Naive thymus-derived CD8-positive, alpha-beta T cell (primary cell): ENCODE measurements at regions not wholly inside any gene's neighbourhood (a gene's known extent, or its start where the extent isn't known, plus 50 kb on each side); places are given as distances from the start of the nearest gene placed in this dataset.
A peak's percentile ranks its signal among the peaks of the same experiment; 100 is the strongest.

Experiments used
- ATAC-seq, 2 donors: fragments of 150-1000 bp; cut with Tn5 transposase in 1 of 2; sonication (Bioruptor Pico), chemical (Tn5 transposase) in 1 of 2; 1 replicate in 1 of 2; 2 replicates in 1 of 2; pipeline ENCODE4 v1.10.0; 2021; ENCODE audit warnings: mild to moderate bottlenecking in 2 of 2, moderate library complexity in 2 of 2
- POLR2A ChIA-PET: fragments of 350-600 bp; sonication (Branson Sonifier 250); formaldehyde crosslinking; loops from one replicate; lab custom pipeline; 2021; ENCODE audit warnings: antibody characterized with exemption; lab: Charles Lee
- DNase-seq, 10 donors: peaks; one replicate each; pipeline versions ENCODE4 v3.0.0 to v3.0.0-alpha.2; 2020 to 2022
- H3K27ac Mint-ChIP-seq, 10 donors: one replicate each; pipeline ENCODE4 v1.8.0; 2020 to 2022; ENCODE audit warnings: mild to moderate bottlenecking in 10 of 10, mixed read lengths in 10 of 10, moderate library complexity in 4 of 10, inconsistent platforms in 1 of 10
- H3K27me3 Mint-ChIP-seq, 5 donors: one replicate each; pipeline ENCODE4 v1.8.0; 2021 to 2022; ENCODE audit warnings: mixed read lengths in 5 of 5
- H3K36me3 Mint-ChIP-seq, 3 donors: one replicate each; pipeline ENCODE4 v1.8.0; 2020 to 2022; ENCODE audit warnings: mixed read lengths in 3 of 3, mild to moderate bottlenecking in 2 of 3, inconsistent platforms in 1 of 3
- H3K4me1 Mint-ChIP-seq, 4 donors: one replicate each; pipeline ENCODE4 v1.8.0; 2021 to 2022; ENCODE audit warnings: mixed read lengths in 4 of 4
- H3K4me3 Mint-ChIP-seq, 10 donors: one replicate each; pipeline ENCODE4 v1.8.0; 2020 to 2022; ENCODE audit warnings: mild to moderate bottlenecking in 10 of 10, mixed read lengths in 10 of 10, moderate library complexity in 6 of 10, inconsistent platforms in 1 of 10
- H3K9me3 Mint-ChIP-seq, 9 donors: one replicate each; pipeline ENCODE4 v1.8.0; 2020 to 2022; ENCODE audit warnings: mixed read lengths in 9 of 9, mild to moderate bottlenecking in 3 of 9, inconsistent platforms in 1 of 9, moderate library complexity in 1 of 9

DNA sequence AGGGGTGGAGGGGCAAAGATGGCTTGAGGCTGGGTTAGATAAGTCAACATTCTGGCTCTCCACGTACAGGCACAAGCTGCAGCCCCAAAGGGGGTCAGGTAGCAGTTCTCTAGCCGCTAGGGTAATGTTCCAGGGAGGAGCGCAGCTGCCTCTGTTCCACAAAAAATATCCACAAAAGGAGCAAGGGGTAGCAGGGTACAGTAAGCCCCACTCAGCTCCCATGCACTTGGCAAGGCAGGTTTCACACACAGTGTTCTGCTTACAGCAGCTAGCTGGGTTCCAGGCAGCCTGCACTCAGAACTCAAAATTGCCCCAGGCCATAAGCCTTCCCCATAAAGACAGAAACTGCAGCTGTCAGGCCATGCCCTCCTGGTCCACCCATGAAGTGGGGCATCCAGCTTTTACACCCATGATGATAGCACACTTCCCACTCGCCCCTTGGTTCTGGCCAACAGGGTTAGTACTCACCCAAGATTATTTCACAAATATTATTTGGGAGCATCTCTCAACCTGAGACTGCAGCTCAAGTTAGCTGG is 130.0 kb downstream of the CYSLTR2 start:
- H3K4me1 Mint-ChIP-seq: peaks cover 0 to 2% (median 0%) of the 10 kb centered on the region in 4 donors
- H3K27me3 Mint-ChIP-seq: peaks cover 0 to 6% (median 2%) of the 10 kb centered on the region in 5 donors
- no peak overlapping the region for H3K27ac Mint-ChIP-seq
- H3K36me3 Mint-ChIP-seq: peaks cover 0 to 18% (median 0%) of the 10 kb centered on the region in 3 donors
- H3K4me3 Mint-ChIP-seq: no peak overlapping the region
- POLR2A ChIA-PET: no interaction called here
- H3K9me3 Mint-ChIP-seq: peaks cover 7 to 44% (median 14%) of the 10 kb centered on the region in 9 donors
- DNase-seq: no peak
- ATAC-seq: no peak

DNA sequence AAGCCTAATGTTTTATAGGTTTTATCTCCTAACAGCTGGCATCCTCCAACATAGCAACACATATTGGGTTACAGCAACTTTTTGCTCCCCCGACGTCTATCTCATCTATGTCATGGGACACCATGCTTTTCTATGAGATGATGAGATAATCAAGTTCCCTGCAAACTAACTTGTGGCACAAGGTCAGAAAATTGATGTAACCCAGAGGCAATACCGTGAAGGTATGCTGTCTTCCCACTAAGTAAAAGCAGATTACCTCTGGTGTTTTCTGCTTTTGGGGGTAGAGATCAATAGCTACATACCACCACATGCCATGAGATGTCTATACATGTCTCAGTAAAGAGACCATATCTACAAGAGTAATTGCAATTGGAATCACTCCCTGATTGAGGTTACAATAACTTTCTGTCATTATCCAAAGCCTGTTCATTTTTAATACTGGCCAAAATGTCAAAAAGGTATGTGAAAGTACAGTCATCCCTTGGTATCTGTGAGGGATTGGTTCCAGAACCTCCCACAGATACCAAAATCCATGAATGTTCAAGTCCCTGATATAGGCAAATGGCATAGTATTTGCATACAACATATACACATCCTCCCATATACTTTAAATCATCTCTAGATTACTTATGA is 131.3 kb downstream of the CYSLTR2 start:
- POLR2A ChIA-PET: no interaction called here
- Mint-ChIP-seq H3K4me1 (peaks cover 0 to 2% (median 0%) of the 10 kb centered on the region in 4 donors), H3K36me3 (peaks cover 0 to 10% (median 0%) of the 10 kb centered on the region in 3 donors), H3K27ac (no peak overlapping the region), H3K4me3 (no peak overlapping the region), H3K27me3 (peaks cover 0 to 9% (median 2%) of the 10 kb centered on the region in 5 donors), H3K9me3 (peaks cover under 1 to 31% (median 6%) of the 10 kb centered on the region in 9 donors)
- DNase-seq: no peak
- no peak for ATAC-seq

DNA sequence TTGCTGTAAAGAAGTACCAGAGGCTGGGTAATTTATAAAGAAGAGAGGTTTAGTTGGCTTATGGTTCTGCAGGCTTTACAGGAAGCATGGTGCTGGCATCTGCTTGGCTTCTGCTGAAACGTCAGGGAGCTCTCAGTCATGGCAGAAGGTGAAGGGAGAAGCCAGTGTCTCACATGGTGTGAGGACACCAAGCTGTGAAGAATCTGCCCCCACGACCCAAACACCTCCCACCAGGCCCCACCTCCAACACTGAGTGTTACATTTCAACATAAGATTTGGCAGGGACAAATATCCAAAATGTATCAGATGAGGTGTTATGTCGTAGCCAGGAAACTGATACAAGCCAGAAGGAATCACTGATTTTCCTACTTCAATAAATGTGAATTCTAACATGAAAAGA is 136.5 kb downstream of the CYSLTR2 start:
- Mint-ChIP-seq H3K27me3 (peaks cover 0 to 9% (median 2%) of the 10 kb centered on the region in 5 donors), H3K9me3 (no peaks in the 10 kb centered on the region), H3K36me3 (no peaks in the 10 kb centered on the region), H3K4me3 (no peak overlapping the region), H3K27ac (no peak overlapping the region), H3K4me1 (no peaks in the 10 kb centered on the region)
- ATAC-seq (no peak), DNase-seq (no peak)
- POLR2A ChIA-PET: no interaction called here

DNA sequence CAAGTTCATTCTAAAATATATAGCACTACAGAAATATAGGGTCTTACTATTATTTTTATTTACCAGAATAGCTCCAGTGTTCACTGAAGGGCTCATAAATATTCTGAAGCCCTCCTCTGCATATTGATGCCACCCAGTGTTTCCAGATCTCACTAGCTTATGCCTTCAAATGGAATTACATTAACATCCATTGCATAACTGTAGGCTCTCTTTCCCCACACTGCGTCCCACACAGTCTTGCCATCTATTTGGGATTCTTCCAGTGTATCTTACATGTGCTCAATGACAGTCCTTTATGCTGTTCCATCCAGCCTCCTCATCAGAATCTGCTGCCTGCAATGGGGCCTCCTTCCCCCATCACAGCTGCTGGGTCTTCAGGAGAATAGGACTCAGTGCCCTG is 137.2 kb downstream of the CYSLTR2 start:
- no peaks in the 10 kb centered on the region for H3K9me3 Mint-ChIP-seq
- no peaks in the 10 kb centered on the region for H3K4me1 Mint-ChIP-seq
- DNase-seq: no peak
- peak overlapping the region in 1 of 10 donors; percentile 70 for H3K27ac Mint-ChIP-seq
- no peak for ATAC-seq
- H3K36me3 Mint-ChIP-seq: no peaks in the 10 kb centered on the region
- POLR2A ChIA-PET: no interaction called here
- H3K27me3 Mint-ChIP-seq: peaks cover 0 to 9% (median 2%) of the 10 kb centered on the region in 5 donors
- no peak overlapping the region for H3K4me3 Mint-ChIP-seq

DNA sequence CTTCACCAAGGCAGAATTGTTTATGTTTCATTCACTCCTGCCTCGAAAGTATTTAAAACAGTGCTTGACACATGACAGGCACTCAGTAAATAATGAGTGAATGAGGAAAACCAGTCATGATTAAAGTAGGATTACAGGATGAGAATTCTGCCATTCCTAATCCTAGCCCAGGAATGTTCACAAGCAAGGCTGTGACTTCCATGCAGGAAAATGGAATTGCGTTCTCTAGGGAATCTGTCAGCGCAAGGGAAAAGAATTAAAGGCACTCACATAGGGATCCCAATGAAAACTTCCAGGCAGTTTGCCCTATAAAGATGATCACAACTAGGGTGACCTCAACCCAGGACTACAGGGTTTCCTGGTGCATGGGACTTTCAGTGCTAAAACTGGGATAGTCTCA is 143.4 kb downstream of the CYSLTR2 start:
- H3K9me3 Mint-ChIP-seq: peaks cover 0 to 2% (median 0%) of the 10 kb centered on the region in 9 donors
- H3K4me1 Mint-ChIP-seq: no peaks in the 10 kb centered on the region
- POLR2A ChIA-PET: no interaction called here

DNA sequence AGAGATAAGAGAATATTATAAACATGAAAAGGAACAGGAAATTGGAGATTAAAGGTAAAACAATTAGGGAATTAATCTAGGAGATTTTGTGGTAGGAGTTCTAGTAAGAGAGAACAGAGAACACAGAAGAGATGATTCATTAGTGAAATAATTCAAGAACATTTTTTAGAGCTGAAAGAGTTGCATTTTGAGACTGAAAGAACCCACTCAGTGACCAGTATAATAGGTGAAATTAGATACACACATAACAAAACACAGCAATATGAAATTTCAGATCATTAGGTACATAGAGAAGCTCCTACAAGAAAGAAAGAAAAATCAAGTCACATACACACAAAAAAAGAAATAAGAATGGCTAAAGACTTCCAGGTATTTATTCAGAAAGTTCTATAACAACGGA is 144.0 kb downstream of the CYSLTR2 start:
- H3K36me3 Mint-ChIP-seq: no peaks in the 10 kb centered on the region
- H3K4me3 Mint-ChIP-seq: no peak overlapping the region
- peaks cover 0 to 10% (median 1%) of the 10 kb centered on the region in 5 donors for H3K27me3 Mint-ChIP-seq
- DNase-seq (no peak), ATAC-seq (no peak)
- no peak overlapping the region for H3K27ac Mint-ChIP-seq
- POLR2A ChIA-PET: no interaction called here
- H3K4me1 Mint-ChIP-seq: no peaks in the 10 kb centered on the region
- H3K9me3 Mint-ChIP-seq: peaks cover 0 to 2% (median 0%) of the 10 kb centered on the region in 9 donors

More for the DNA sequence above, 143.4 kb downstream of the CYSLTR2 start:
- Mint-ChIP-seq H3K36me3 (no peaks in the 10 kb centered on the region), H3K4me3 (no peak overlapping the region), H3K27ac (no peak overlapping the region), H3K27me3 (peaks cover 0 to 10% (median 1%) of the 10 kb centered on the region in 5 donors)
- no peak for DNase-seq
- ATAC-seq: no peak

DNA sequence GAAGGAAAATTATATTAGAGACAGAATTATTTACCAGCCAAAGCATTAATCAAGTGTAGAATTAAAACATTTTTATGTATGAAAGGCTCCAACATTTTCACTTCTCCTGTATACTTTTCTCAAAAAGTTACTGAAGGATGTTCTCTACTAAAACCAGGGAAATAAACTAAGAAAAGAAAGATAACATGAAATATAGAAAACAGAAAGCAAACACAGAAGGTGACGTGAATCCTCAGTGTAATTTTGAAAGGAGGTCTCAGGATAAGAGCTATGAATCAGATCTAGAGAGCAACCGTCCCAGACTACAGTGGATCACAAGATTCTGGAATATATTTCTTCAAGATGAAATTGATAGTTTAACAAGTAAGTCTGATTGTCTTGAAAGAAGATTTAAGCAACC is 144.5 kb downstream of the CYSLTR2 start:
- no peak overlapping the region for H3K4me3 Mint-ChIP-seq
- peaks cover 0 to 2% (median 0%) of the 10 kb centered on the region in 9 donors for H3K9me3 Mint-ChIP-seq
- H3K4me1 Mint-ChIP-seq: no peaks in the 10 kb centered on the region
- DNase-seq: no peak
- peaks cover 0 to 10% (median 1%) of the 10 kb centered on the region in 5 donors for H3K27me3 Mint-ChIP-seq
- no peaks in the 10 kb centered on the region for H3K36me3 Mint-ChIP-seq
- no peak overlapping the region for H3K27ac Mint-ChIP-seq
- no peak for ATAC-seq
- POLR2A ChIA-PET: no interaction called here

DNA sequence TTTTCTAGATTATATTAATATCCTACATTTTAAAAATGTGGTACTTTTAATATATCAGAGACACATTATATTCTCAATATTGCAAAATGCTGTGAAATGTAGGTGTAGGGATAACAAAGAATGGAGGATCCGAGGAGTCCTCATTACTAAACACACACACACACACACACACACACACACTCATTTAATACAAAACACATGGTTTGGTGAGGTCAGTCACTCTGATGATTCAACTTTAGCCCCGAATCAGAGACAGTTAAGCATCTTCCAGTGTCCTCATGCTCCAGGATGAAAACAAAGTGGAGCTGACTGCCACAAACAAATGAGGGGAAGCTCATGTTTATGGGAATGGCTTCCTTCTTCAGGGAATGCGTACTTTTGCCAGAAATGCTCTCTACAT is 147.5 kb downstream of the CYSLTR2 start:
- Mint-ChIP-seq H3K9me3 (peaks cover 0 to 2% (median 0%) of the 10 kb centered on the region in 9 donors), H3K27ac (no peak overlapping the region), H3K4me1 (peaks cover 2 to 20% (median 14%) of the 10 kb centered on the region in 4 donors), H3K36me3 (no peaks in the 10 kb centered on the region), H3K27me3 (peaks cover 0 to 5% (median 1%) of the 10 kb centered on the region in 5 donors), H3K4me3 (no peak overlapping the region)
- POLR2A ChIA-PET: no interaction called here
- DNase-seq (no peak), ATAC-seq (no peak)

DNA sequence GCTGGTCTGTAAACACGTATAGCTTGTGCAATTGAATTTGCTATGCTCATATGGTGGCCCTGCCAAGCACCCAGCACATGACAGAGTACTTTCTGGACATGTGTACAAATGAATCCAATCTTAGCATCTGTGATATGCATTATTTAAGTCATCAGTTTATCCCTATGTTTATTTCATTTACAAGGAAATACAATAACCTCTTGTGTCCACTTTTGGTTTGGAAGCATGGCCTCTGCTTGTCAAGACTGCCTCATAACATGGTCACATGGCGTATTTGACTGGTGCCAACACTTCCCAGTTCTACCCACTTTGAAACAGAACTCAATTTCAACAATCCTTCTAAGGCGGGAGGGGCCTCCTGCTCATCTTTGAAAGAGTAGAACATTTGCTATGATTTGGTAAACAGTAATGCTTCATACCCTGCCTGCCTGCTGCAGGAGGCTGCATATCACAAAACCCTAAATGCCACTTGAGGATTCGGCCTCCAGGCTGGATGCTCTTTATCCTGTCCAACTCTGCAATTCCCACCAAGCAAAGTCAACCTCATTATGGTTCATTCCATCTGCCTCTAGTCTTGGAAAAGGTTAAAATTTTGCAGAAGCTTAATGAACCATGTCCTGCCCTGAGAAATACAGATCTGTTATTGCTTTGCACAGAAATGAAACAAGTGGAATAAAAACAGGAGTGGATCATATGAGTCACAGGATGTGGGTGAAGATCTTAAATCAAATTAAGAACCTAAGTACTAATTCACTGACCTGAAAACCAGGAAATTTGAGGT is 151.3 kb downstream of the CYSLTR2 start:
- peak overlapping the region in 3 of 10 donors; percentile 0 to 43 (median 33) for H3K4me3 Mint-ChIP-seq
- H3K4me1 Mint-ChIP-seq: peaks cover 8 to 28% (median 18%) of the 10 kb centered on the region in 4 donors
- peak overlapping the region in 5 of 10 donors; percentile 19 to 71 (median 54) for H3K27ac Mint-ChIP-seq
- POLR2A ChIA-PET: no interaction called here
- peaks cover 0 to 3% (median 0%) of the 10 kb centered on the region in 3 donors for H3K36me3 Mint-ChIP-seq
- no peaks in the 10 kb centered on the region for H3K9me3 Mint-ChIP-seq
- DNase-seq (no peak), ATAC-seq (peak in 1 of 2 donors; percentile 33)
- H3K27me3 Mint-ChIP-seq: peaks cover 0 to 2% (median 0%) of the 10 kb centered on the region in 5 donors

DNA sequence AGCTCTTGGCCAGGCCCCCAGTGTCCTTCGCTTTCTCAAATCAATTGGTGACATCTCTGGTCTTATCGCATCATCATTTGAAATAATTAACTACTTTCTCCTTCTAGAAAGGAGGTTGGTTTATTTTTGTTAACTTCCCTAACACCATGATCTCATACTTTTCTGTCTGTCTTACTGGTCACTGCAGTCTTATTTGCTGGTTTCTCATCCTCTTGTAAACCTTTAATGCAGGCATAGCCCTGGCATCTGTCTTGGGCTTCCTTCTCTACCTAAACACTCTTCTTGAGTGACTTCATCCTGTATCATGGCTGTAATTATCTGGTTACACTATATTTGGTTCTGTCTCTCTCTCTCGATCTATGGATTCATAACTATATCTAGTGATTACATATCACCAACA is 152.8 kb downstream of the CYSLTR2 start:
- Mint-ChIP-seq H3K4me3 (no peak overlapping the region), H3K9me3 (peaks cover 0 to 2% (median 0%) of the 10 kb centered on the region in 9 donors), H3K27me3 (peaks cover 0 to 2% (median 2%) of the 10 kb centered on the region in 5 donors), H3K36me3 (peaks cover 0 to 3% (median 2%) of the 10 kb centered on the region in 3 donors), H3K27ac (peak overlapping the region in 5 of 10 donors; percentile 11 to 64 (median 41)), H3K4me1 (peaks cover 8 to 28% (median 18%) of the 10 kb centered on the region in 4 donors)
- POLR2A ChIA-PET: no interaction called here
- ATAC-seq: no peak
- no peak for DNase-seq

DNA sequence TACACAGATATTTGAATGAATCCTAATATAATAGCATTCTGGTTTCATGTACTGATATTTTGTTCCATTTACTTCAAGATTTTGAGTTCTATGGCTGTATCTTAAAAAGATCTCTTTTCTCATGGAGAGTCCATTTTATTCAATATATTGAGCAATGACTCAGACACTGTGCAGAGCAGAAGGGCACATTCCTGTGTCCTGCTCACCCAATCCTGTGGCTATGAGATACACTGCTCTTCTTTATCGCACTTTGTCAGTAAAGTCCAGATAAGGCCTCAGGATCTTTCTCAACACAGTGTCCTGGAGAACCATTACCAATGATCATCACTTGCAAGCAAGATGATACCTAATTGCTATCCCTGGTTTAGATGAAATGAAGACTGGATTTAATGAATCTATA is 155.0 kb downstream of the CYSLTR2 start:
- POLR2A ChIA-PET: no interaction called here
- H3K27ac Mint-ChIP-seq: no peak overlapping the region

DNA sequence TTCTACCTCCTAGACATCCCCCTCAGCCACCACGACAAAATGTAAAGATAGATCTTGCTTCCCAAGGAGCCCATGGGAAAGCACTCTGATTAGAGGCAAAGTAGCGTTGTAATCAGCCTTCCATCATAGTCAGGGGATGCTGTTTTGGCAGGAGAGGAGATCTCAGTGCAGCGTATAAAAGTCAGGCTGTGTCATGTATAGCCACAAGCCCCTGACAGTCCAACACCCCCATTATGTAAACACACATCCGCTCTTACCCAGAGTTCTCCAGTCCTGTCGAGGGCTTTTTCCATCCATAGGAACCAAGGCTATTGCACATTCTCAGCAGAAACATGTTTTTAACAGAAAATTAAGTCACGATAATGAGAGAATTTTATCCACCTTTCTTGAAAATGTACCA is 156.3 kb downstream of the CYSLTR2 start:
- no peak overlapping the region for H3K4me3 Mint-ChIP-seq
- peaks cover 0 to 7% (median 2%) of the 10 kb centered on the region in 5 donors for H3K27me3 Mint-ChIP-seq
- H3K36me3 Mint-ChIP-seq: peaks cover 0 to 9% (median 3%) of the 10 kb centered on the region in 3 donors
- DNase-seq: no peak
- peaks cover 8 to 21% (median 14%) of the 10 kb centered on the region in 4 donors for H3K4me1 Mint-ChIP-seq
- POLR2A ChIA-PET: no interaction called here
- no peak overlapping the region for H3K27ac Mint-ChIP-seq
- H3K9me3 Mint-ChIP-seq: peaks cover 0 to 7% (median 0%) of the 10 kb centered on the region in 9 donors
- ATAC-seq: no peak

More for the DNA sequence above, 155.0 kb downstream of the CYSLTR2 start:
- Mint-ChIP-seq H3K9me3 (peaks cover 0 to 7% (median 0%) of the 10 kb centered on the region in 9 donors), H3K36me3 (peaks cover 0 to 9% (median 3%) of the 10 kb centered on the region in 3 donors), H3K4me1 (peaks cover 8 to 28% (median 18%) of the 10 kb centered on the region in 4 donors), H3K4me3 (no peak overlapping the region), H3K27me3 (peaks cover 0 to 7% (median 2%) of the 10 kb centered on the region in 5 donors)
- DNase-seq (no peak), ATAC-seq (no peak)
